WTC11 (cell line): ENCODE measurements at regions not wholly inside any gene's neighbourhood (a gene's known extent, or its start where the extent isn't known, plus 50 kb on each side); places are given as distances from the start of the nearest gene placed in this dataset. TPM values are rescaled to one million over a fixed set of nuclear protein-coding genes. Genes with fewer than 3 reads are reported as not detected.

ENCODE experiments used
- ATAC-seq: fragments of 200-7000 bp; cut with Tn5 transposase; 2 replicates; pipeline ENCODE4 v1.10.0; 2021; ENCODE audit warnings: mild to moderate bottlenecking, moderate library complexity
- CTCF ChIA-PET: fragments of 300-600 bp; sonication (Branson Sonifier 250); formaldehyde crosslinking; loops from one replicate; lab custom pipeline; 2021; ENCODE audit warnings: antibody characterized with exemption; lab: Charles Lee
- POLR2A ChIA-PET: fragments of 350-600 bp; sonication (Branson Sonifier 250); formaldehyde crosslinking; loops from one replicate; lab custom pipeline; 2021; ENCODE audit warnings: antibody characterized with exemption; lab: Charles Lee
- DNase-seq: peaks from one replicate; pipeline ENCODE4 v3.0.0; 2021; ENCODE audit warnings: low spot score
- H3K27ac Mint-ChIP-seq: 2 replicates; pipeline ENCODE4 v1.8.0; 2021; ENCODE audit warnings: mixed read lengths
- H3K27me3 Mint-ChIP-seq: 2 replicates; pipeline ENCODE4 v1.8.0; 2021; ENCODE audit warnings: low read depth, mild to moderate bottlenecking, moderate library complexity, mixed read lengths
- H3K36me3 Mint-ChIP-seq: 2 replicates; pipeline ENCODE4 v1.8.0; 2021; ENCODE audit warnings: mixed read lengths
- H3K4me1 Mint-ChIP-seq: 2 replicates; pipeline ENCODE4 v1.8.0; 2022; ENCODE audit warnings: mixed read lengths
- H3K4me3 Mint-ChIP-seq: 2 replicates; pipeline ENCODE4 v1.8.0; 2021; ENCODE audit warnings: mild to moderate bottlenecking, moderate library complexity, mixed read lengths
- H3K9me3 Mint-ChIP-seq: 2 replicates; pipeline ENCODE4 v1.8.0; 2021; ENCODE audit warnings: mixed read lengths
- ARID4B ChIP-seq: sonication (generic); formaldehyde crosslinking; IDR thresholded peaks from 2 replicates; pipeline ENCODE4 v1.8.0; 2023; ENCODE audit warnings: missing genetic modification reagents, mild to moderate bottlenecking, borderline replicate concordance
- ATF3 ChIP-seq: sonication (generic); formaldehyde crosslinking; conservative IDR thresholded peaks from 2 replicates; pipeline ENCODE4 v1.8.1; 2022; ENCODE audit warnings: mild to moderate bottlenecking, missing genetic modification reagents
- CTCF ChIP-seq: fragments of 200-600 bp; IDR thresholded peaks from 2 replicates; pipeline ENCODE4 v1.8.0; 2022; ENCODE audit warnings: antibody characterized with exemption
- FOXP1 ChIP-seq: sonication (generic); formaldehyde crosslinking; IDR thresholded peaks from 2 replicates; pipeline ENCODE4 v1.8.0; 2022; ENCODE audit warnings: missing genetic modification reagents, mild to moderate bottlenecking, moderate library complexity, borderline replicate concordance
- GTF2I ChIP-seq: fragments of 250-450 bp; sonication (Bioruptor Pico); conservative IDR thresholded peaks from 2 replicates; pipeline ENCODE4 v1.4.0; 2021; ENCODE audit warnings: mild to moderate bottlenecking
- JUN ChIP-seq: sonication (generic); formaldehyde crosslinking; IDR thresholded peaks from 2 replicates; pipeline ENCODE4 v1.8.0; 2023; ENCODE audit warnings: mild to moderate bottlenecking, missing genetic modification reagents
- MLX ChIP-seq: sonication (generic); formaldehyde crosslinking; IDR thresholded peaks from 2 replicates; pipeline ENCODE4 v1.8.1; 2023; ENCODE audit warnings: mild to moderate bottlenecking, missing genetic modification reagents, moderate library complexity
- MYBL2 ChIP-seq: sonication (generic); formaldehyde crosslinking; IDR thresholded peaks from 2 replicates; pipeline ENCODE4 v1.8.1; 2023; ENCODE audit warnings: mild to moderate bottlenecking, moderate library complexity, missing genetic modification reagents
- PRRX2 ChIP-seq: fragments of 250-450 bp; sonication (Bioruptor Pico); IDR thresholded peaks from 2 replicates; pipeline ENCODE4 v1.8.0; 2021; ENCODE audit warnings: mild to moderate bottlenecking
- RORB ChIP-seq: fragments of 250-450 bp; sonication (Bioruptor Pico); IDR thresholded peaks from 2 replicates; pipeline ENCODE4 v1.9.0; 2021; ENCODE audit warnings: mild to moderate bottlenecking
- TEAD1 ChIP-seq: sonication (generic); formaldehyde crosslinking; IDR thresholded peaks from 2 replicates; pipeline ENCODE4 v1.8.0; 2022; ENCODE audit warnings: mild to moderate bottlenecking, missing genetic modification reagents
- ZNF121 ChIP-seq: sonication (generic); formaldehyde crosslinking; IDR thresholded peaks from 2 replicates; pipeline ENCODE4 v1.8.0; 2023; ENCODE audit warnings: missing genetic modification reagents
- microRNA-seq: library from miRNA; unstranded; fragments of <30 nt; microRNA quantifications from one replicate; pipeline ENCODE4 v1.2.0, GENCODE V29; 2022; ENCODE audit warnings: borderline number of aligned reads

- no peak for TF ChIP-seq ARID4B (CRISPR knock-in tag)
- TF ChIP-seq MYBL2 (CRISPR knock-in tag), result no peak
- no peak for TF ChIP-seq PRRX2 (CRISPR knock-in tag)
- no peak for TF ChIP-seq ZNF121 (CRISPR knock-in tag)
Observed at GRCh38 chr14:106877517-106877916, 1351.1 kb downstream of the TMEM121 start (continued).

GRCh38 chr14:106879241-106879640 is 1352.9 kb downstream of the TMEM121 start:
- peaks cover 76% of the 10 kb centered on the region for H3K9me3 Mint-ChIP-seq
- ChIA-PET POLR2A (no interaction called here), CTCF (no interaction called here)
- DNase-seq, result no peak
- ATAC-seq, result no peak
- peaks cover 13% of the 10 kb centered on the region for H3K27me3 Mint-ChIP-seq
- no peaks in the 10 kb centered on the region for H3K4me1 Mint-ChIP-seq
- H3K36me3 Mint-ChIP-seq, result peaks cover 75% of the 10 kb centered on the region
- TF ChIP-seq JUN (no peak), FOXP1 (no peak), ATF3 (CRISPR knock-in tag) (no peak)
- H3K4me3 Mint-ChIP-seq, result no peak overlapping the region
- no peak overlapping the region for H3K27ac Mint-ChIP-seq

- no peak overlapping the region for H3K4me3 Mint-ChIP-seq
- DNase-seq (no peak), ATAC-seq (no peak)
- peaks cover 45% of the 10 kb centered on the region for H3K36me3 Mint-ChIP-seq
- 0 out of 2 replicates have a peak, but pooled peaks cover 3% of the 10 kb centered on the region for H3K27me3 Mint-ChIP-seq
- H3K9me3 Mint-ChIP-seq, result peaks cover 39% of the 10 kb centered on the region
- ChIA-PET CTCF (no interaction called here), POLR2A (no interaction called here)
- no peak overlapping the region for H3K27ac Mint-ChIP-seq
- H3K4me1 Mint-ChIP-seq, result no peaks in the 10 kb centered on the region
- no peak for TF ChIP-seq RORB (CRISPR knock-in tag)
- TF ChIP-seq GTF2I (CRISPR knock-in tag), result no peak
- no peak for TF ChIP-seq MLX
- TF ChIP-seq TEAD1, result no peak
- no peak for TF ChIP-seq MYBL2 (CRISPR knock-in tag)
- TF ChIP-seq CTCF, result peak; percentile 60; the same call in 1 of the 2 replicates
Observed at GRCh38 chr14:106883218-106883692, 1356.9 kb downstream of the TMEM121 start.

Small RNA genes in the stretch of these regions (microRNA-seq; reads per million reads assigned to microRNA genes)
- gene MIR4507 (not detected), gene MIR4537 (not detected), gene MIR4538 (not detected), gene MIR4539 (not detected), gene MIR5195 (not detected), gene MIR8071-1 (not detected), gene MIR8071-2 (not detected)
